Urinary bladder (tissue), 3 donors: ENCODE measurements at regions not wholly inside any gene's neighbourhood (a gene's known extent, or its start where the extent isn't known, plus 50 kb on each side); places are given as distances from the start of the nearest gene placed in this dataset.
"Not testable (repeated sequence)": the region's sequence is repeated elsewhere in the genome, so short reads cannot be mapped to it uniquely, and the experiment has no call there.

ENCODE experiments used
- DNase-seq: peaks from one replicate; pipeline ENCODE4 v3.0.0-alpha.2; 2015; ENCODE audit errors: extremely low spot score
- H3K27ac ChIP-seq: one replicate; pipeline ENCODE4 v1.5.1; 2013; ENCODE audit warnings: low read depth, mild to moderate bottlenecking, moderate library complexity
- H3K36me3 ChIP-seq: one replicate; pipeline ENCODE4 v1.6.1; 2013; ENCODE audit warnings: mild to moderate bottlenecking, moderate library complexity; ENCODE audit not compliant: insufficient read depth
- H3K4me1 ChIP-seq: one replicate; pipeline ENCODE4 v1.6.1; 2013; ENCODE audit warnings: mild to moderate bottlenecking, moderate library complexity; ENCODE audit not compliant: insufficient read depth
- H3K4me3 ChIP-seq: one replicate; pipeline ENCODE4 v1.5.1; 2013; ENCODE audit warnings: low read depth, low read length
- WGBS: extraction: QIAGEN DNeasy Blood & Tissue Kit; methylation state at CpG from one replicate; pipeline ENCODE4 v1.1.7; 2013; 5-methylcytosine and 5-hydroxymethylcytosine counted together
- donor health status: healthy with polysubstance abuse.
- donor health status: healthy.

GRCh38 chr14:59055439-59056045 is 132.9 kb upstream of the DAAM1 start:
- no peaks in the 10 kb centered on the region for H3K36me3 ChIP-seq
- no peak overlapping the region for H3K4me3 ChIP-seq
- H3K27ac ChIP-seq = no peak overlapping the region
- no peaks in the 10 kb centered on the region for H3K4me1 ChIP-seq
- DNase-seq = no peak

GRCh38 chr14:59057551-59057950 is 130.9 kb upstream of the DAAM1 start:
- H3K4me3 ChIP-seq = no peak overlapping the region
- 68% methylated on average over 2 of the region's 2 CpGs for WGBS
- H3K36me3 ChIP-seq = no peaks in the 10 kb centered on the region
- no peak for DNase-seq
- H3K4me1 ChIP-seq = no peaks in the 10 kb centered on the region
- H3K27ac ChIP-seq = no peak overlapping the region

- H3K27ac ChIP-seq, H3K36me3 ChIP-seq, H3K4me1 ChIP-seq, DNase-seq, H3K4me3 ChIP-seq: not testable (repeated sequence)
- 94% methylated on average over 30 of the region's 30 CpGs for WGBS
Observed at GRCh38 chr14:59058776-59059175, 129.7 kb upstream of the DAAM1 start.

- DNase-seq = no peak
- Histone ChIP-seq H3K36me3 (no peaks in the 10 kb centered on the region), H3K27ac (no peak overlapping the region), H3K4me1 (no peaks in the 10 kb centered on the region), H3K4me3 (no peak overlapping the region)
- WGBS = 87% methylated on average over 3 of the region's 3 CpGs
Observed at GRCh38 chr14:59060841-59061240, 127.6 kb upstream of the DAAM1 start.

- Histone ChIP-seq H3K36me3 (no peaks in the 10 kb centered on the region), H3K27ac (no peak overlapping the region), H3K4me3 (no peak overlapping the region), H3K4me1 (no peaks in the 10 kb centered on the region)
- WGBS = 64% methylated on average over 3 of the region's 3 CpGs
- no peak for DNase-seq
Observed at GRCh38 chr14:59061292-59061691, 127.2 kb upstream of the DAAM1 start.

GRCh38 chr14:59063259-59063658 is 125.2 kb upstream of the DAAM1 start:
- no peaks in the 10 kb centered on the region for H3K4me1 ChIP-seq
- WGBS = 81% methylated on average over 2 of the region's 2 CpGs
- no peak overlapping the region for H3K4me3 ChIP-seq
- no peaks in the 10 kb centered on the region for H3K36me3 ChIP-seq
- H3K27ac ChIP-seq = no peak overlapping the region
- no peak for DNase-seq

GRCh38 chr14:59067127-59067894 is 121.2 kb upstream of the DAAM1 start:
- 25% methylated on average over 4 of the region's 4 CpGs for WGBS
- Histone ChIP-seq H3K36me3 (no peaks in the 10 kb centered on the region), H3K27ac (no peak overlapping the region), H3K4me1 (no peaks in the 10 kb centered on the region), H3K4me3 (no peak overlapping the region)
- DNase-seq = no peak

- H3K4me1 ChIP-seq = no peaks in the 10 kb centered on the region
- H3K36me3 ChIP-seq = no peaks in the 10 kb centered on the region
- no peak overlapping the region for H3K27ac ChIP-seq
- DNase-seq = no peak
- WGBS = 56% methylated on average over 9 of the region's 9 CpGs
- no peak overlapping the region for H3K4me3 ChIP-seq
Observed at GRCh38 chr14:59069163-59069854, 119.2 kb upstream of the DAAM1 start.

- no peaks in the 10 kb centered on the region for H3K36me3 ChIP-seq
Observed at GRCh38 chr14:59075506-59075905, 113.0 kb upstream of the DAAM1 start.

GRCh38 chr14:59081720-59082119 is 106.7 kb upstream of the DAAM1 start:
- DNase-seq = no peak
- no peaks in the 10 kb centered on the region for H3K36me3 ChIP-seq
- no peak overlapping the region for H3K27ac ChIP-seq
- no peak overlapping the region for H3K4me3 ChIP-seq
- H3K4me1 ChIP-seq = no peaks in the 10 kb centered on the region

More at GRCh38 chr14:59075506-59075905, 113.0 kb upstream of the DAAM1 start:
- DNase-seq = no peak
- WGBS = 74% methylated on average over 2 of the region's 2 CpGs
- H3K27ac ChIP-seq = no peak overlapping the region
- H3K4me1 ChIP-seq = no peaks in the 10 kb centered on the region
- no peak overlapping the region for H3K4me3 ChIP-seq

- Histone ChIP-seq H3K4me1 (no peaks in the 10 kb centered on the region), H3K36me3 (no peaks in the 10 kb centered on the region), H3K27ac (no peak overlapping the region), H3K4me3 (no peak overlapping the region)
- DNase-seq = no peak
- WGBS = 95% methylated on average over 2 of the region's 2 CpGs
Observed at GRCh38 chr14:59085207-59085739, 103.2 kb upstream of the DAAM1 start.

GRCh38 chr14:59086241-59086882 is 102.1 kb upstream of the DAAM1 start:
- 38% methylated on average over 5 of the region's 5 CpGs for WGBS
- no peak overlapping the region for H3K4me3 ChIP-seq
- no peaks in the 10 kb centered on the region for H3K4me1 ChIP-seq
- H3K36me3 ChIP-seq = no peaks in the 10 kb centered on the region
- H3K27ac ChIP-seq = no peak overlapping the region
- no peak for DNase-seq

- H3K27ac ChIP-seq = no peak overlapping the region
- H3K4me1 ChIP-seq = no peaks in the 10 kb centered on the region
- no peak for DNase-seq
- 85% methylated on average over 3 of the region's 3 CpGs for WGBS
- H3K36me3 ChIP-seq = no peaks in the 10 kb centered on the region
- no peak overlapping the region for H3K4me3 ChIP-seq
Observed at GRCh38 chr14:59087240-59087639, 101.2 kb upstream of the DAAM1 start.
